OCI-LY3 (cell line): ENCODE measurements at regions not wholly inside any gene's neighbourhood (a gene's known extent, or its start where the extent isn't known, plus 50 kb on each side); places are given as distances from the start of the nearest gene placed in this dataset.

Experiments
- H2AFZ ChIP-seq: fragments of 200-600, 300-600 bp; shearing (Covaris generic); 2 replicates; pipeline ENCODE4 v1.6.0; 2014; ENCODE audit warnings: antibody characterized with exemption, low read depth, low read length
- H3K27ac ChIP-seq: fragments of 200-600, 300-600 bp; sonication (generic); 2 replicates; pipeline ENCODE4 v1.5.1; 2014; ENCODE audit warnings: mild to moderate bottlenecking, low read length, moderate library complexity, mixed read lengths
- H3K27me3 ChIP-seq: fragments of 200-600, 300-600 bp; sonication (generic); 2 replicates; pipeline ENCODE4 v1.6.1; 2014; ENCODE audit warnings: low read depth, low read length, mixed read lengths
- H3K36me3 ChIP-seq: fragments of 200-600, 300-600 bp; sonication (generic); replicated peaks from 2 replicates; pipeline ENCODE3; 2014; ENCODE audit warnings: low read depth, low read length, mixed read lengths
- H3K4me1 ChIP-seq: fragments of 300-600, 200-600 bp; sonication (generic); 2 replicates; pipeline ENCODE4 v1.6.1; 2014; ENCODE audit warnings: low read length, mixed read lengths
- H3K4me2 ChIP-seq: fragments of 200-600, 300-600 bp; sonication (generic); 2 replicates; pipeline ENCODE4 v1.6.1; 2014; ENCODE audit warnings: low read length, mixed read lengths
- H3K4me3 ChIP-seq: fragments of 300-600, 200-600 bp; sonication (generic); 2 replicates; pipeline ENCODE4 v1.5.1; 2014; ENCODE audit warnings: antibody characterized with exemption, mild to moderate bottlenecking, low read length, moderate library complexity
- H3K79me2 ChIP-seq: fragments of 300-600, 200-600 bp; shearing (Covaris generic); 2 replicates; pipeline ENCODE4 v1.6.1; 2014; ENCODE audit warnings: mild to moderate bottlenecking, low read length, mixed read lengths
- H3K9ac ChIP-seq: fragments of 300-600, 200-600 bp; shearing (Covaris generic); 2 replicates; pipeline ENCODE4 v1.6.0; 2014; ENCODE audit warnings: mild to moderate bottlenecking, low read length, moderate library complexity
- H3K9me3 ChIP-seq: fragments of 200-600, 300-600 bp; shearing (Covaris generic); 2 replicates; pipeline ENCODE4 v1.6.1; 2014; ENCODE audit warnings: low read length, mixed read lengths; ENCODE audit not compliant: insufficient read depth
- H4K20me1 ChIP-seq: fragments of 200-600, 300-600 bp; sonication (generic); 2 replicates; pipeline ENCODE4 v1.6.1; 2016; ENCODE audit warnings: low read length, mixed read lengths; ENCODE audit not compliant: insufficient read depth
- EZH2phosphoT487 ChIP-seq: fragments of 200-600 bp; shearing (Covaris generic); IDR thresholded peaks from 2 replicates; pipeline ENCODE4 v1.6.1; 2018; ENCODE audit warnings: antibody characterized with exemption, mixed run types, low read depth
- TF ChIP-seq, protein P1 (sequence below): fragments of 200-600, 300-600 bp; sonication (generic); IDR thresholded peaks from 2 replicates; pipeline ENCODE4 v1.5.1; 2014; ENCODE audit warnings: antibody characterized with exemption, low read length, low read depth

DNA sequence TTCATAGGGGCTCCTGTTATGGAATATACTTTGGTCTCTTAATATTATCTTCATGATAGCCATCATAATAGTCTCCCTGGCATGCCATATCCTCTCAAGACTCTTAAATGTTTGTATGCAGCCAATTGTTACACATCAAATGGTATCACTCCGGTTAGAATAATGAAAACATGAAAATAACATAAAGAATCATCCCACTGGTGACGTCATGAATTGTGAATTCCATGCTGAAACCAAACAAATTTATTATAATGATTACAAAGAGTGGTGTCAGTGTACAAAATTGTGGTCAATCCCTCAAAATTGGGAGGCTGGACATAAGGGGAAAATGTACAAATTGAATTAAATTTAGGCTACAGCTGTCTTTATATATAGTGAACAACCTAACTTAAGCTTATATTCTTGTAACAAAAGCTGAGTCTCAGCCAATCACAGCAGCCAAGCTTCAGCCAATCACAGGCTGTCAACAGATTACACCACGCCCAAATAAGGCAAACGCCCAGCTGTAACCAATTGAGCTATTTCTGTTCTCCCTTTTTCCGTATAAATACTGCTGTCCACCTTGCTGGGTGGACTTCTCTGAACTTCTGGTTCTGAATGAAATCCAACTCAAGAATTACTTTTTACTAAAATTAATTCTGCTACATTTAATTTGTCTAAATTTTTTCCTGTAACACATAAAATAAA is 156.1 kb downstream of the CHD9NB start:
- TF ChIP-seq, protein P1, sequence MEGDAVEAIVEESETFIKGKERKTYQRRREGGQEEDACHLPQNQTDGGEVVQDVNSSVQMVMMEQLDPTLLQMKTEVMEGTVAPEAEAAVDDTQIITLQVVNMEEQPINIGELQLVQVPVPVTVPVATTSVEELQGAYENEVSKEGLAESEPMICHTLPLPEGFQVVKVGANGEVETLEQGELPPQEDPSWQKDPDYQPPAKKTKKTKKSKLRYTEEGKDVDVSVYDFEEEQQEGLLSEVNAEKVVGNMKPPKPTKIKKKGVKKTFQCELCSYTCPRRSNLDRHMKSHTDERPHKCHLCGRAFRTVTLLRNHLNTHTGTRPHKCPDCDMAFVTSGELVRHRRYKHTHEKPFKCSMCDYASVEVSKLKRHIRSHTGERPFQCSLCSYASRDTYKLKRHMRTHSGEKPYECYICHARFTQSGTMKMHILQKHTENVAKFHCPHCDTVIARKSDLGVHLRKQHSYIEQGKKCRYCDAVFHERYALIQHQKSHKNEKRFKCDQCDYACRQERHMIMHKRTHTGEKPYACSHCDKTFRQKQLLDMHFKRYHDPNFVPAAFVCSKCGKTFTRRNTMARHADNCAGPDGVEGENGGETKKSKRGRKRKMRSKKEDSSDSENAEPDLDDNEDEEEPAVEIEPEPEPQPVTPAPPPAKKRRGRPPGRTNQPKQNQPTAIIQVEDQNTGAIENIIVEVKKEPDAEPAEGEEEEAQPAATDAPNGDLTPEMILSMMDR = no peak
- TF ChIP-seq EZH2phosphoT487 = no peak
- Histone ChIP-seq H3K4me2 (no peak overlapping the region), H3K27ac (no peak overlapping the region), H3K27me3 (no peaks in the 10 kb centered on the region), H3K4me3 (no peak overlapping the region), H3K36me3 (no peaks in the 10 kb centered on the region), H3K9me3 (no peaks in the 10 kb centered on the region), H3K79me2 (no peaks in the 10 kb centered on the region), H3K9ac (no peak overlapping the region), H4K20me1 (no peaks in the 10 kb centered on the region), H3K4me1 (no peaks in the 10 kb centered on the region), H2AFZ (no peak overlapping the region)

DNA sequence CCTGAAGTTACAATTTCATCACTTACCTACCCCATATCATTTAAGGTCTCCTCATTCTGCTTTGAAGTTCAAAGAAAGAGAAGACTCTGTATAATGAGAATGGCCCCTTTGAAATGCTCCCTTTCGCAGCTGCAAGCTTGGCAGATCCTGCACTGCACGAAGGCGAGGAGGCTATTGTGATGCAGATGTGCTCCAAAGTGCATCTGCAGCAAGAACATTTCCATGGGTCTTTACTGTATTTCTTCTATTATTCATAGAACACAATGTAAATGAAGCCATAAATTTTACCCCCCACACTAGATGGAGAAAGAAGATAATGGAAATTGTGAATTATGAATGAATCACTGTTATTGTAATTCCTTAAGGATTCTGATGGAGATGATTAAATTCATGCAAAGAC is 178.7 kb downstream of the CHD9NB start:
- H3K27ac ChIP-seq = no peak overlapping the region
- no peaks in the 10 kb centered on the region for H4K20me1 ChIP-seq
- H3K4me2 ChIP-seq = no peak overlapping the region
- no peak overlapping the region for H3K9ac ChIP-seq
- H2AFZ ChIP-seq = no peak overlapping the region
- no peaks in the 10 kb centered on the region for H3K27me3 ChIP-seq
- no peaks in the 10 kb centered on the region for H3K36me3 ChIP-seq
- TF ChIP-seq, protein P1 = no peak
- no peak for TF ChIP-seq EZH2phosphoT487
- no peak overlapping the region for H3K4me3 ChIP-seq
- no peaks in the 10 kb centered on the region for H3K9me3 ChIP-seq
- H3K4me1 ChIP-seq = no peaks in the 10 kb centered on the region
- no peaks in the 10 kb centered on the region for H3K79me2 ChIP-seq

DNA sequence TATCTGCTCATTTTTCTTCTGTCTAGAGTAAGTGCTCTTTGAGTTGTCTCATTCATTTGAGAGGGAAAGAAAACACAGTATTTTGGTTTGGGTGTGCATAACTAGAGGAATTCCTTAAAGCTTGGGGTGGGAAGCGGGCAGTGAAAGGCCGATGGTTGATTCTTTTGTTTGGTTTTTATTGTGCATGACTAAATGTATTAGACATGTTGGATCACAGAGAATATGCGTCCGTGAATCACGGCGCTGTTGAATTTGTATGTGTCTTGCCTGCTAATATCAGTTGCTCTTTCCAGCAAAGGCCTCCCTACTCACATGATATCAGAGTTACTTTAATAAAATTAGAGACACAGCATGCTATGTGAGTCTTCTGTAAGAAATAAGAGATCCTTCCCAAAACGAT is 180.0 kb downstream of the CHD9NB start:
- no peak overlapping the region for H3K9ac ChIP-seq
- no peaks in the 10 kb centered on the region for H3K79me2 ChIP-seq
- TF ChIP-seq, protein P1 = no peak
- H3K4me3 ChIP-seq = no peak overlapping the region
- H3K4me1 ChIP-seq = no peaks in the 10 kb centered on the region
- no peak overlapping the region for H3K4me2 ChIP-seq
- no peaks in the 10 kb centered on the region for H3K9me3 ChIP-seq
- H2AFZ ChIP-seq = no peak overlapping the region
- H3K36me3 ChIP-seq = no peaks in the 10 kb centered on the region
- H3K27me3 ChIP-seq = no peaks in the 10 kb centered on the region
- H3K27ac ChIP-seq = no peak overlapping the region
- H4K20me1 ChIP-seq = no peaks in the 10 kb centered on the region

DNA sequence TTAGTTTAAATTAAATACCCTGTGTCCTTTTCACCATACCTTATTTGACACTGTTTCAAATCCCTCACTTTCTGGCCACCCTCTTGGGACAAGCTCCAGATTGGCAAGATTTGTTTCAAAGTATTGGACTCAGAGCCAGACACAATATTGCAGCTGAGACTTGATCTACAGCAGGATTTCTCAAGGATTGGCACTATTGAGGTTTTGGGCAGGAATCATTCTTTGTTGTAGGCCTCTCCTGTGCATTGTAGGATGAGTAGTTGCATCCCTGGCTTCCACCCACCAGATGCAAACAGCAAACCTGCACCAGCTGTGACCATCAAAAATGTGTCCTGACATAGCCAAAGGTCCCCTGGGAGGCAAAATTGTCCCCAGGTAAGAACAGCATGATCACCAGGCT is 181.2 kb downstream of the CHD9NB start:
- Histone ChIP-seq H3K27ac (no peak overlapping the region), H3K27me3 (no peaks in the 10 kb centered on the region), H3K36me3 (no peaks in the 10 kb centered on the region), H3K9ac (no peak overlapping the region), H3K79me2 (no peaks in the 10 kb centered on the region), H3K4me3 (no peak overlapping the region), H2AFZ (no peak overlapping the region), H3K9me3 (no peaks in the 10 kb centered on the region), H4K20me1 (no peaks in the 10 kb centered on the region), H3K4me1 (no peaks in the 10 kb centered on the region), H3K4me2 (no peak overlapping the region)
- no peak for TF ChIP-seq EZH2phosphoT487
- TF ChIP-seq, protein P1 = no peak
